MM.1S (cell line): ENCODE measurements at regions not wholly inside any gene's neighbourhood (a gene's known extent, or its start where the extent isn't known, plus 50 kb on each side); places are given as distances from the start of the nearest gene placed in this dataset.

Experiments used
- DNase-seq: peaks from one replicate; pipeline ENCODE4 v3.0.0-alpha.2; 2015
- H2AFZ ChIP-seq: fragments of 300-600 bp; sonication (generic); 2 replicates; pipeline ENCODE4 v1.6.0; 2016; ENCODE audit warnings: antibody characterized with exemption, low read length
- H3F3A ChIP-seq: fragments of 300-600 bp; sonication (generic); 2 replicates; pipeline ENCODE4 v1.6.1; 2016; ENCODE audit warnings: mild to moderate bottlenecking, antibody characterized with exemption, low read length, moderate library complexity, mixed read lengths; ENCODE audit not compliant: insufficient read depth
- H3K27ac ChIP-seq: fragments of 300-600 bp; sonication (generic); 2 replicates; pipeline ENCODE4 v1.5.1; 2016; ENCODE audit warnings: mild to moderate bottlenecking, low read length
- H3K27me3 ChIP-seq: fragments of 300-600 bp; sonication (generic); replicated peaks from 2 replicates; pipeline ENCODE4 v1.6.0; 2016; ENCODE audit warnings: low read length; ENCODE audit not compliant: insufficient read depth
- H3K36me3 ChIP-seq: fragments of 300-600 bp; sonication (generic); replicated peaks from 2 replicates; pipeline ENCODE4 v1.6.1; 2016; ENCODE audit warnings: mild to moderate bottlenecking, low read length, mixed read lengths; ENCODE audit not compliant: insufficient read depth
- H3K4me1 ChIP-seq: fragments of 300-600 bp; sonication (generic); 2 replicates; pipeline ENCODE4 v1.6.1; 2016; ENCODE audit warnings: low read length, mixed read lengths
- H3K4me2 ChIP-seq: fragments of 300-600 bp; sonication (generic); 2 replicates; pipeline ENCODE4 v1.6.0; 2016; ENCODE audit warnings: low read depth, low read length
- H3K4me3 ChIP-seq: fragments of 300-600 bp; sonication (generic); 2 replicates; pipeline ENCODE4 v1.5.1; 2016; ENCODE audit warnings: low read length, mixed read lengths
- H3K79me2 ChIP-seq: fragments of 300-600 bp; sonication (generic); 2 replicates; pipeline ENCODE4 v1.6.1; 2016; ENCODE audit warnings: mixed run types, low read length, mixed read lengths
- H3K9ac ChIP-seq: fragments of 300-600 bp; sonication (generic); 2 replicates; pipeline ENCODE4 v1.6.1; 2016; ENCODE audit warnings: low read length, mixed read lengths
- H3K9me2 ChIP-seq: fragments of 300-600 bp; sonication (generic); replicated peaks from 2 replicates; pipeline ENCODE4 v1.6.1; 2016; ENCODE audit warnings: mild to moderate bottlenecking, low read length, mixed read lengths; ENCODE audit not compliant: insufficient read depth
- H3K9me3 ChIP-seq: fragments of 300-600 bp; sonication (generic); replicated peaks from 2 replicates; pipeline ENCODE4 v1.6.1; 2016; ENCODE audit warnings: mild to moderate bottlenecking, low read length, mixed read lengths; ENCODE audit not compliant: insufficient read depth
- H4K20me1 ChIP-seq: fragments of 300-600 bp; sonication (generic); 2 replicates; pipeline ENCODE4 v1.6.1; 2016; ENCODE audit warnings: mild to moderate bottlenecking, low read length, moderate library complexity, mixed read lengths; ENCODE audit not compliant: insufficient read depth
- EZH2 ChIP-seq: fragments of 300-600 bp; sonication (generic); optimal IDR thresholded peaks from 2 replicates; pipeline ENCODE3; 2017; ENCODE audit warnings: low read depth, mild to moderate bottlenecking, antibody characterized with exemption, low read length, mixed read lengths
- EZH2phosphoT487 ChIP-seq: fragments of 300-600 bp; sonication (generic); IDR thresholded peaks from 2 replicates; pipeline ENCODE4 v1.6.1; 2018; ENCODE audit warnings: antibody characterized with exemption, low read length
- TF ChIP-seq, protein P1 (sequence below): fragments of 300-600 bp; sonication (generic); IDR thresholded peaks from 2 replicates; pipeline ENCODE4 v1.5.1; 2016; ENCODE audit warnings: antibody characterized with exemption, low read length, mixed read lengths

DNA sequence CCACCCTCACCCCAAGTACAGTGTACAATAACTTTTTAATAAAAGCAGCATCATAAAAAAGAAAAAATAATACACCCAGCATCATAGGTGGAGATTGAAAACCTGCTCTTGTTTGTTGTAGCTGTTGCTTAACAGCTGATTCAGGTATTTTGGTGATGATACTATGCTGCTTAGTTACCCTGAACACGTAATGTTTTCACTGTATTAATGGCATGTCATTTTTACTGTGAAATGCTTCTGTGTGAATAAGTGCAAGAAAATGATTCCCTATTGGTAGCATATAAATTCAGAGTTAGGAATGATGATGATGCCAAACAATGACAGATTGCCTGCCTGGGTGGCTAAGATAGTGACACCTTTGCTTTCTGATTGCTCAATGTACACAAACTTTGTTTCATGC lies 405.7 kb downstream of the HDGFL1 start:
- Histone ChIP-seq H3K27ac (no peak overlapping the region), H3K9me2 (no peaks in the 10 kb centered on the region), H3K4me1 (no peaks in the 10 kb centered on the region), H3K9ac (no peak overlapping the region), H3F3A (peaks cover 3% of the 10 kb centered on the region), H4K20me1 (no peaks in the 10 kb centered on the region), H3K4me2 (no peak overlapping the region), H2AFZ (no peak overlapping the region), H3K79me2 (no peaks in the 10 kb centered on the region), H3K9me3 (no peaks in the 10 kb centered on the region), H3K4me3 (no peak overlapping the region), H3K36me3 (no peaks in the 10 kb centered on the region), H3K27me3 (no peaks in the 10 kb centered on the region)
- no peak for TF ChIP-seq EZH2
- no peak for TF ChIP-seq EZH2phosphoT487
- TF ChIP-seq, protein P1, sequence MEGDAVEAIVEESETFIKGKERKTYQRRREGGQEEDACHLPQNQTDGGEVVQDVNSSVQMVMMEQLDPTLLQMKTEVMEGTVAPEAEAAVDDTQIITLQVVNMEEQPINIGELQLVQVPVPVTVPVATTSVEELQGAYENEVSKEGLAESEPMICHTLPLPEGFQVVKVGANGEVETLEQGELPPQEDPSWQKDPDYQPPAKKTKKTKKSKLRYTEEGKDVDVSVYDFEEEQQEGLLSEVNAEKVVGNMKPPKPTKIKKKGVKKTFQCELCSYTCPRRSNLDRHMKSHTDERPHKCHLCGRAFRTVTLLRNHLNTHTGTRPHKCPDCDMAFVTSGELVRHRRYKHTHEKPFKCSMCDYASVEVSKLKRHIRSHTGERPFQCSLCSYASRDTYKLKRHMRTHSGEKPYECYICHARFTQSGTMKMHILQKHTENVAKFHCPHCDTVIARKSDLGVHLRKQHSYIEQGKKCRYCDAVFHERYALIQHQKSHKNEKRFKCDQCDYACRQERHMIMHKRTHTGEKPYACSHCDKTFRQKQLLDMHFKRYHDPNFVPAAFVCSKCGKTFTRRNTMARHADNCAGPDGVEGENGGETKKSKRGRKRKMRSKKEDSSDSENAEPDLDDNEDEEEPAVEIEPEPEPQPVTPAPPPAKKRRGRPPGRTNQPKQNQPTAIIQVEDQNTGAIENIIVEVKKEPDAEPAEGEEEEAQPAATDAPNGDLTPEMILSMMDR: no peak
- no peak for DNase-seq

DNA sequence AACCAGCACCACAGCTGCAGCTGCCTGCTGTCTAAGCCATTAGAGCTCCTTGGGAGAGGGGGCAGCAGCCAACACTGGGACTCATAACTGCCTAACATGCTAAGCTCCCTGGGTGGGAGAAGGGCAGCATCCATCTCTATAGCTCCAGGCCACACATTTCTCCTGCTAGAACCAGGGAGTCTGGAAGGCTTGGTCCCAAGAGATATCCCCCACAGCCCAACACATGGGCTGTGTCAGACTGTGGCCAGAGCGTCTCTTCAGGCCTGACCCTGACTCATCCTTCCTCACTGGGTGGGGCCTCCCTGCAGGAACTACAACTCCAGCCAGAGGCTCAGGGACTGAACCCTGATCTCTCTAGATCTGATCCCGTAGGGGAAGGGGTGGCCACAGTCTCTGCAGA lies 411.1 kb downstream of the HDGFL1 start:
- Histone ChIP-seq H3K27me3 (no peaks in the 10 kb centered on the region), H3K36me3 (no peaks in the 10 kb centered on the region), H2AFZ (no peak overlapping the region), H3K9ac (no peak overlapping the region), H3K4me3 (no peak overlapping the region), H3K27ac (no peak overlapping the region), H3K4me1 (no peaks in the 10 kb centered on the region), H4K20me1 (no peaks in the 10 kb centered on the region), H3K9me2 (no peaks in the 10 kb centered on the region), H3K9me3 (no peaks in the 10 kb centered on the region), H3K4me2 (no peak overlapping the region), H3K79me2 (no peaks in the 10 kb centered on the region), H3F3A (no peaks in the 10 kb centered on the region)
- no peak for DNase-seq
- TF ChIP-seq EZH2phosphoT487 (no peak), EZH2 (no peak)
- TF ChIP-seq, protein P1: no peak

DNA sequence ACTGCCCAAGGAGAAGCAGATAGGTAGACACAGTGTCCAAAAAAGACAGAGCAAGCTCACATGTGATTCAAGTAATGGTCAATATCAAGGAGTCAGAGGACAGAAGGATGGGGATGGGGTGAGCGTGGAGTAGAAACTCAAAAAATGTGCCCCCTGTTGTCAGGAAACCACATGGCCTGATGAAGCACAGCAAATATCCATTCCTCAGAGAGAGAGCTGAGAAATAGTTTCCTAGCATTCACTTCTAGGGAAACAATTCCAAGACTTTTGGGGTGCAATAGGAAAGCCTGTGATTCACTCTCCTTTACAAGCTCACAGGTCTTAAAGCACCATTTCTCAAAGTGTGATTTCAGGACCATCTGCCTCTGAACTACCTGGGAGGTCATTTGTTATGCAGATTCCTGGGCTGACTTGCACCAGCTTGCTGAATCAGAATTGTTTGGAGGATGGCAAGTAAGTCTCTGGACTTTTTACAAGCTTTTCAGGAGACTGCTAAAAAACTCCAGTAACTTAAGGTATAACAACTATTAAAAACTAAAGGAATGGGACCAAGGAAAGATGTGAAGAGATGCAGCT lies 432.8 kb downstream of the HDGFL1 start:
- Histone ChIP-seq H3K4me2 (no peak overlapping the region), H3K9me2 (no peaks in the 10 kb centered on the region), H3K36me3 (no peaks in the 10 kb centered on the region), H4K20me1 (no peaks in the 10 kb centered on the region), H3K27me3 (no peaks in the 10 kb centered on the region), H3K79me2 (no peaks in the 10 kb centered on the region), H3K4me3 (no peak overlapping the region), H3K9ac (no peak overlapping the region), H3K9me3 (no peaks in the 10 kb centered on the region), H3K4me1 (no peaks in the 10 kb centered on the region), H3F3A (no peaks in the 10 kb centered on the region), H2AFZ (no peak overlapping the region), H3K27ac (no peak overlapping the region)
- no peak for TF ChIP-seq EZH2phosphoT487
- TF ChIP-seq EZH2: no peak
- TF ChIP-seq, protein P1: no peak
- no peak for DNase-seq
